Gastroesophageal sphincter (tissue), 4 donors: ENCODE measurements at regions not wholly inside any gene's neighbourhood (a gene's known extent, or its start where the extent isn't known, plus 50 kb on each side); places are given as distances from the start of the nearest gene placed in this dataset.

Source experiments
- ATAC-seq: fragments of 150-250 bp; one replicate; pipeline ENCODE4 v1.9.1; 2016; ENCODE audit warnings: mild to moderate bottlenecking, moderate library complexity
- H3K27ac ChIP-seq, 4 donors: fragments of 200-600 bp; sonication (generic) in 3 of 4; 1 replicate in 3 of 4; 2 replicates in 1 of 4; pipeline ENCODE4 v1.5.1; 2016 to 2019
- H3K27me3 ChIP-seq: fragments of 200-600 bp; sonication (generic); one replicate; pipeline ENCODE4 v1.5.1; 2019
- H3K36me3 ChIP-seq, 2 donors: fragments of 200-600 bp; sonication (generic); one replicate each; pipeline ENCODE4 v1.5.1; 2019; ENCODE audit warnings: control low read depth in 1 of 2
- H3K4me1 ChIP-seq, 3 donors: fragments of 200-600 bp; sonication (generic); 1 replicate in 2 of 3; 2 replicates in 1 of 3; pipeline ENCODE4 v1.5.1; 2016 to 2019; ENCODE audit warnings: control low read depth in 2 of 3
- H3K4me3 ChIP-seq, 2 donors: fragments of 200-600 bp; sonication (generic); one replicate each; pipeline ENCODE4 v1.5.1; 2019; ENCODE audit warnings: mild to moderate bottlenecking in 1 of 2, moderate library complexity in 1 of 2
- H3K9me3 ChIP-seq, 3 donors: fragments of 200-600 bp; sonication (generic); one replicate each; pipeline ENCODE4 v1.5.1; 2017 to 2019; ENCODE audit warnings: control low read depth in 2 of 3
- CTCF ChIP-seq, 4 experiments: fragments of 200-600 bp in 2 of 4; fragments of 450-650 bp in 2 of 4; sonication (generic) in 1 of 4; IDR thresholded peaks; one replicate each; pipeline ENCODE4 v1.5.1; 2017 to 2019; ENCODE audit warnings: antibody characterized with exemption in 4 of 4, mild to moderate bottlenecking in 2 of 4, moderate library complexity in 2 of 4
- EP300 ChIP-seq: sonication (generic); formaldehyde crosslinking; IDR thresholded peaks from one replicate; pipeline ENCODE4 v1.6.1; 2017; ENCODE audit warnings: antibody characterized with exemption, mild to moderate bottlenecking
- POLR2A ChIP-seq, 2 donors: fragments of 450-650 bp; IDR thresholded peaks; one replicate each; pipeline ENCODE4 v1.6.1; 2017; ENCODE audit warnings: antibody characterized with exemption in 2 of 2, mild to moderate bottlenecking in 2 of 2, moderate library complexity in 1 of 2
- POLR2AphosphoS5 ChIP-seq: sonication (generic); formaldehyde crosslinking; IDR thresholded peaks from one replicate; pipeline ENCODE4 v1.6.1; 2017; ENCODE audit warnings: antibody characterized with exemption
- WGBS, 2 donors: methylation state at CpG; one replicate each; pipeline ENCODE4 v1.1.5; 2018; ENCODE audit warnings: low coverage in 1 of 2; 5-methylcytosine and 5-hydroxymethylcytosine counted together

DNA sequence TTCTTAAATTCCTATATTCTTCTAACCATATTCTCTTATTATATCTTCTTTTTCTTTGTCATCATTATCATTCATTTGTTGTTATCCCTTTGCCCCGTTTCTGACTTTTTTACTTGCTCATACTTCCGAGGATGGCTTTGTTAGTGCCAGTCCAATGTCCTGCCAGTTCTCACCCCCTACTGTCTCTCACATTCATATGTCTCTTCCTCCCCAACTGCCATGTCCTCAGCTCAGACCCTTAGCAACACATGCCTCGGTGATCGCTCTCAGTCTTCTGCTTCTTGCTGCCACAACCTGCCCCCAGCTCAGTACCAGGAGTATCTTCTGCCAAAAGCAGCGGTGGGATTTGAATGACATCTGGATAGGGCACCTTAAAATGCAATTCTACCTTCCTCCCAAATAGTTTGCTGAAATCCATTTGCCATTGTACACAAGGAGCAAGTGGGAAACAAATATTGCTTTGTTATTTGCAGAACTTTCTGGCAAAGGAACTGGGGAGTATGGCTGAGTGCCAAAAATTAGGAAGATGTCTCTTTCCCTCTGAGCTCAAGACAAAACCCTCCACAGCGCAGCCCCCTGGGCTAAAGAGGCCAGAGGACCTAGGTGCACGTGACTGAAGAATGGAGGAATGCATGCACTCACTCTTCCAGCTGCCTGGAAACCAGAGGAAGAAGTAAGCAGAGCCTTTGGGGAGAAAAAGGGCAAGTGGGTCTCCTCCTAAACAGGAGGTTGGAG lies 57.7 kb upstream of the CTNNB1 start:
- H3K9me3 ChIP-seq, result peaks cover 0 to 8% (median 3%) of the 10 kb centered on the region in 3 donors
- H3K36me3 ChIP-seq, result no peaks in the 10 kb centered on the region
- H3K27ac ChIP-seq, result no peak overlapping the region
- no peaks in the 10 kb centered on the region for H3K27me3 ChIP-seq
- 64 to 72% methylated on average over 4 to 7 of the region's 7 CpGs for WGBS, 2 donors
- no peak overlapping the region for H3K4me3 ChIP-seq
- TF ChIP-seq POLR2A (IDR thresholded peaks at IDR 0.05), result no peak
- TF ChIP-seq CTCF (IDR thresholded peaks at IDR 0.05), result no peak
- TF ChIP-seq EP300, result no peak
- TF ChIP-seq POLR2AphosphoS5, result no peak
- ATAC-seq, result no peak
- H3K4me1 ChIP-seq, result no peaks in the 10 kb centered on the region

GRCh38 chr3:41143421-41144031 lies 55.8 kb upstream of the CTNNB1 start:
- 75 to 93% methylated on average over 2 to 3 of the region's 3 CpGs for WGBS, 2 donors
- peaks cover 0 to 15% (median 3%) of the 10 kb centered on the region in 3 donors for H3K9me3 ChIP-seq
- no peak overlapping the region for H3K27ac ChIP-seq
- H3K4me3 ChIP-seq, result no peak overlapping the region
- no peaks in the 10 kb centered on the region for H3K4me1 ChIP-seq
- TF ChIP-seq POLR2A (IDR thresholded peaks at IDR 0.05) (no peak), EP300 (no peak), CTCF (IDR thresholded peaks at IDR 0.05) (no peak), POLR2AphosphoS5 (peak; percentile 24)
- no peaks in the 10 kb centered on the region for H3K36me3 ChIP-seq
- no peaks in the 10 kb centered on the region for H3K27me3 ChIP-seq
- ATAC-seq, result peak; percentile 70

- no peak overlapping the region for H3K4me3 ChIP-seq
- no peak overlapping the region for H3K27ac ChIP-seq
- ATAC-seq, result no peak
- peaks cover 0 to 15% (median 3%) of the 10 kb centered on the region in 3 donors for H3K9me3 ChIP-seq
- no peaks in the 10 kb centered on the region for H3K36me3 ChIP-seq
- TF ChIP-seq POLR2AphosphoS5, result no peak
- no peak for TF ChIP-seq CTCF (IDR thresholded peaks at IDR 0.05)
- no peak for TF ChIP-seq POLR2A (IDR thresholded peaks at IDR 0.05)
- TF ChIP-seq EP300, result no peak
- no peaks in the 10 kb centered on the region for H3K4me1 ChIP-seq
- 63% methylated on average over 1 of the region's 1 CpG; no CpG with 5 or more reads in 1 of the 2 donors for WGBS, 2 donors
- no peaks in the 10 kb centered on the region for H3K27me3 ChIP-seq
Measured at GRCh38 chr3:41144631-41145030, 54.7 kb upstream of the CTNNB1 start.

- H3K27me3 ChIP-seq, result no peaks in the 10 kb centered on the region
- H3K4me3 ChIP-seq, result no peak overlapping the region
- TF ChIP-seq POLR2AphosphoS5 (no peak), CTCF (IDR thresholded peaks at IDR 0.05) (no peak), EP300 (no peak)
- no peak for ATAC-seq
- whole genome bisulfite sequencing, 2 donors, result 74 to 79% methylated on average over 2 of the region's 2 CpGs
- H3K9me3 ChIP-seq, result peaks cover 0 to 15% (median 3%) of the 10 kb centered on the region in 3 donors
- no peaks in the 10 kb centered on the region for H3K36me3 ChIP-seq
- no peaks in the 10 kb centered on the region for H3K4me1 ChIP-seq
- no peak overlapping the region for H3K27ac ChIP-seq
Measured at GRCh38 chr3:41148478-41148877, 50.8 kb upstream of the CTNNB1 start.

- Histone ChIP-seq H3K36me3 (no peaks in the 10 kb centered on the region), H3K9me3 (peaks cover 0 to 15% (median 3%) of the 10 kb centered on the region in 3 donors), H3K4me3 (no peak overlapping the region), H3K27me3 (no peaks in the 10 kb centered on the region), H3K27ac (no peak overlapping the region), H3K4me1 (no peaks in the 10 kb centered on the region)
- no peak for ATAC-seq
- WGBS, 2 donors, result 77 to 79% methylated on average over 2 to 3 of the region's 4 CpGs
- TF ChIP-seq POLR2AphosphoS5 (no peak), CTCF (IDR thresholded peaks at IDR 0.05) (no peak), EP300 (no peak), POLR2A (IDR thresholded peaks at IDR 0.05) (no peak)
Measured at GRCh38 chr3:41148901-41149300, 50.4 kb upstream of the CTNNB1 start.
